IMR-90 (cell line): ENCODE measurements at regions not wholly inside any gene's neighbourhood (a gene's known extent, or its start where the extent isn't known, plus 50 kb on each side); places are given as distances from the start of the nearest gene placed in this dataset.

Source experiments
- ATAC-seq: fragments of 200-7000 bp; cut with Tn5 transposase; 2 replicates; pipeline ENCODE4 v1.9.1; 2020; ENCODE audit warnings: low read depth, mild to moderate bottlenecking, moderate library complexity
- BruUV-seq: library from RNA; stranded (reverse); fragments of 400-500 nt; replicated peaks from 2 replicates; lab custom pipeline; 2021; lab: Mats Ljungman, UMichigan
- CTCF ChIA-PET: fragments of 300-600 bp; formaldehyde crosslinking; extraction: SDS; loops from one replicate; lab custom pipeline; 2021; ENCODE audit warnings: antibody characterized with exemption; lab: Yijun Ruan, JAX
- POLR2A ChIA-PET: fragments of 300-600 bp; sonication (Branson Sonifier 250); formaldehyde crosslinking; loops from one replicate; lab custom pipeline; 2022; ENCODE audit warnings: antibody characterized with exemption; ENCODE audit not compliant: unreplicated experiment; lab: Charles Lee
- DNase-seq: peaks from one replicate; pipeline ENCODE4 v3.0.0; 2013
- H2AFZ ChIP-seq: replicated peaks from 2 replicates; pipeline ENCODE3; 2013; ENCODE audit warnings: low read length, mild to moderate bottlenecking; ENCODE audit not compliant: poor library complexity
- H2AK5ac ChIP-seq: 2 replicates; pipeline ENCODE4 v1.6.1; 2013; ENCODE audit warnings: low read depth, low read length, inconsistent platforms
- H2AK9ac ChIP-seq: replicated peaks from 2 replicates; pipeline ENCODE3; 2013; ENCODE audit warnings: mild to moderate bottlenecking, low read depth, low read length, moderate library complexity; ENCODE audit not compliant: poor library complexity
- H2BK120ac ChIP-seq: 2 replicates; pipeline ENCODE4 v1.6.1; 2013; ENCODE audit warnings: low read depth, low read length, inconsistent platforms
- H2BK15ac ChIP-seq: 3 replicates; pipeline ENCODE4 v1.6.1; 2013; ENCODE audit warnings: low read depth, low read length, inconsistent platforms
- H2BK20ac ChIP-seq: 2 replicates; pipeline ENCODE4 v1.6.1; 2013; ENCODE audit warnings: low read depth, mild to moderate bottlenecking, inconsistent platforms, low read length, moderate library complexity
- H2BK5ac ChIP-seq: 2 replicates; pipeline ENCODE4 v1.6.1; 2013; ENCODE audit warnings: mild to moderate bottlenecking, low read depth, low read length, inconsistent platforms; ENCODE audit not compliant: poor library complexity, severe bottlenecking
- H3K14ac ChIP-seq: replicated peaks from 2 replicates; pipeline ENCODE4 v1.6.1; 2013; ENCODE audit warnings: low read depth, low read length, inconsistent platforms
- H3K18ac ChIP-seq: 2 replicates; pipeline ENCODE4 v1.6.1; 2013; ENCODE audit warnings: low read depth, low read length, control low read depth
- H3K23ac ChIP-seq: 2 replicates; pipeline ENCODE4 v1.6.1; 2013; ENCODE audit warnings: low read depth, low read length, inconsistent platforms
- H3K27ac ChIP-seq: 2 replicates; pipeline ENCODE4 v1.5.1; 2013; ENCODE audit warnings: mild to moderate bottlenecking, control low read depth, low read length; ENCODE audit not compliant: insufficient read depth
- H3K27me3 ChIP-seq: 2 replicates; pipeline ENCODE4 v1.6.1; 2013; ENCODE audit warnings: low read length; ENCODE audit not compliant: control insufficient read depth, insufficient read depth
- H3K36me3 ChIP-seq: 2 replicates; pipeline ENCODE4 v1.6.1; 2013; ENCODE audit warnings: low read length, mixed read lengths; ENCODE audit not compliant: control insufficient read depth, insufficient read depth
- H3K4ac ChIP-seq: 2 replicates; pipeline ENCODE4 v1.6.1; 2013; ENCODE audit warnings: low read depth, low read length, inconsistent platforms
- H3K4me1 ChIP-seq: 2 replicates; pipeline ENCODE4 v1.6.1; 2013; ENCODE audit warnings: low read length, mixed read lengths; ENCODE audit not compliant: control insufficient read depth, insufficient read depth
- H3K4me2 ChIP-seq: 2 replicates; pipeline ENCODE4 v1.6.1; 2013; ENCODE audit warnings: low read depth, mild to moderate bottlenecking, control low read depth, low read length, moderate library complexity
- H3K4me3 ChIP-seq: 2 replicates; pipeline ENCODE4 v1.5.1; 2013; ENCODE audit warnings: low read depth, mild to moderate bottlenecking, control low read depth, low read length, moderate library complexity; ENCODE audit not compliant: insufficient read depth
- H3K56ac ChIP-seq: 2 replicates; pipeline ENCODE4 v1.6.1; 2013; ENCODE audit warnings: low read length, inconsistent platforms; ENCODE audit not compliant: insufficient read depth; ENCODE audit errors: extremely low read depth
- H3K79me1 ChIP-seq, 2 experiments: 2 replicates each; pipeline ENCODE4 v1.6.1; 2013; ENCODE audit warnings: low read length in 2 of 2, inconsistent platforms in 1 of 2, low read depth in 1 of 2
- H3K9ac ChIP-seq: 2 replicates; pipeline ENCODE4 v1.6.1; 2013; ENCODE audit warnings: low read depth, low read length, control low read depth
- H3K9me1 ChIP-seq: 2 replicates; pipeline ENCODE4 v1.6.1; 2013; ENCODE audit warnings: low read length, inconsistent platforms; ENCODE audit not compliant: insufficient read depth
- H3K9me3 ChIP-seq: 2 replicates; pipeline ENCODE4 v1.6.1; 2013; ENCODE audit warnings: low read length; ENCODE audit not compliant: control insufficient read depth, insufficient read depth
- H4K20me1 ChIP-seq: 2 replicates; pipeline ENCODE4 v1.6.1; 2013; ENCODE audit warnings: low read length, inconsistent platforms; ENCODE audit not compliant: insufficient read depth
- H4K5ac ChIP-seq: 2 replicates; pipeline ENCODE4 v1.6.1; 2013; ENCODE audit warnings: mild to moderate bottlenecking, low read depth, low read length, control low read depth
- H4K8ac ChIP-seq, 2 experiments: 2 replicates each; pipeline ENCODE4 v1.6.1; 2013; ENCODE audit warnings: low read depth in 2 of 2, low read length in 2 of 2, control low read depth in 1 of 2, inconsistent platforms in 1 of 2
- H4K91ac ChIP-seq: 2 replicates; pipeline ENCODE4 v1.6.1; 2013; ENCODE audit warnings: low read depth, low read length, inconsistent platforms; ENCODE audit not compliant: insufficient read depth
- RAD21 ChIP-seq: IDR thresholded peaks from 2 replicates; pipeline ENCODE4 v1.6.1; 2012; ENCODE audit warnings: low read length, improper control_type of control experiment
- WGBS, 2 experiments: methylation state at CpG; one replicate each; pipeline versions ENCODE4 v1.1.5 to v1.1.7; 2013; ENCODE audit warnings: missing lambda C conversion rate in 2 of 2; ENCODE audit not compliant: insufficient read length in 1 of 2; ENCODE audit errors: extremely low coverage in 2 of 2; 5-methylcytosine and 5-hydroxymethylcytosine counted together
- dilution Hi-C: fragments of 300-500 bp; cut with HindIII; formaldehyde crosslinking; loops from one replicate; pipeline ENCODE4 v1.14.3; 2018; ENCODE audit warnings: low sequenced_read_pairs; ENCODE audit not compliant: unreplicated experiment
- in situ Hi-C: fragments of 300-500 bp; cut with MboI; formaldehyde crosslinking; loops from 3 replicates; pipeline ENCODE4 v1.14.3; 2019; ENCODE audit warnings: low sequenced_read_pairs, inconsistent platforms, mixed read lengths
- intact Hi-C: fragments of 100-400 bp; cut with micrococcal nuclease; formaldehyde crosslinking; loops from 2 replicates; pipeline ENCODE4 v1.10.0; 2022

GRCh38 chr1:189538271-189538670 lies 939.4 kb downstream of the BRINP3 start:
- H2BK120ac ChIP-seq, result no peak overlapping the region
- H3K9me3 ChIP-seq, result no peaks in the 10 kb centered on the region
- no peak overlapping the region for H4K5ac ChIP-seq
- no peak overlapping the region for H4K91ac ChIP-seq
- H3K56ac ChIP-seq, result no peak overlapping the region
- H2AFZ ChIP-seq, result no peak overlapping the region
- H3K79me1 ChIP-seq, result no peaks in the 10 kb centered on the region
- H3K9me1 ChIP-seq, result no peaks in the 10 kb centered on the region
- POLR2A ChIA-PET, result no interaction called here
- no peak overlapping the region for H2BK5ac ChIP-seq
- no peak overlapping the region for H2BK15ac ChIP-seq
- no peak for ATAC-seq
- H3K4me2 ChIP-seq, result no peak overlapping the region
- H3K9ac ChIP-seq, result no peak overlapping the region
- intact Hi-C loops (no loop called here), dilution Hi-C loops (no loop called here), in situ Hi-C loops (no loop called here)
- no peaks in the 10 kb centered on the region for H4K20me1 ChIP-seq
- H3K27me3 ChIP-seq, result no peaks in the 10 kb centered on the region
- DNase-seq, result no peak
- no CpG with 5 or more reads among the region's 2 CpGs for WGBS, 2 experiments
- H3K18ac ChIP-seq, result no peak overlapping the region
- H3K14ac ChIP-seq, result no peak overlapping the region
- no TSS peak for BruUV-seq
- no peak overlapping the region for H3K4me3 ChIP-seq
- no peak for TF ChIP-seq RAD21
- H3K27ac ChIP-seq, result no peak overlapping the region
- no peak overlapping the region for H4K8ac ChIP-seq
- no peaks in the 10 kb centered on the region; the same call in 1 of the 2 replicates for H3K4me1 ChIP-seq
- H3K23ac ChIP-seq, result no peak overlapping the region
- H3K36me3 ChIP-seq, result no peaks in the 10 kb centered on the region
- no peak overlapping the region for H2AK5ac ChIP-seq
- no peak overlapping the region for H2AK9ac ChIP-seq
- H2BK20ac ChIP-seq, result no peak overlapping the region
- CTCF ChIA-PET, result no interaction called here
- no peak overlapping the region for H3K4ac ChIP-seq
